Endothelial cell of umbilical vein (primary cell): ENCODE measurements at regions not wholly inside any gene's neighbourhood (a gene's known extent, or its start where the extent isn't known, plus 50 kb on each side); places are given as distances from the start of the nearest gene placed in this dataset.

Source experiments
- BruUV-seq: library from RNA; stranded (reverse); fragments of 400-500 nt; replicated peaks from 2 replicates; lab custom pipeline; 2021; lab: Mats Ljungman, UMichigan
- CTCF ChIA-PET: fragments of 300-600, 350-600 bp; sonication (Branson Sonifier 250); formaldehyde crosslinking; loops from one replicate; lab custom pipeline; 2021; ENCODE audit warnings: antibody characterized with exemption, inconsistent platforms; lab: Charles Lee
- POLR2A ChIA-PET: fragments of 300-600, 350-600 bp; sonication (Branson Sonifier 250); formaldehyde crosslinking; loops from one replicate; lab custom pipeline; 2021; ENCODE audit warnings: antibody characterized with exemption, inconsistent platforms; lab: Charles Lee
- DNase-seq: peaks from one replicate; pipeline ENCODE4 v3.0.0-alpha.2; 2011; ENCODE audit warnings: low read depth, low spot score
- FAIRE-seq: peaks from 2 replicates; lab custom pipeline; 2011; peaks lifted over from hg19 to GRCh38; lab: Jason Lieb, UNC
- H2AFZ ChIP-seq: 2 replicates; pipeline ENCODE4 v1.6.0; 2012; ENCODE audit warnings: low read depth, low read length, control low read depth, inconsistent platforms
- H3K27ac ChIP-seq: 2 replicates; pipeline ENCODE4 v1.5.1; 2011; ENCODE audit warnings: low read depth, mild to moderate bottlenecking, control low read depth, low read length, moderate library complexity; ENCODE audit not compliant: insufficient read depth
- H3K27me3 ChIP-seq, 2 experiments: 2 replicates each; pipeline versions ENCODE4 v1.6.0 to v1.6.1; 2011; ENCODE audit warnings: low read length in 2 of 2, mixed read lengths in 1 of 2; ENCODE audit not compliant: control insufficient read depth in 2 of 2, insufficient read depth in 2 of 2
- H3K36me3 ChIP-seq, 2 experiments: 2 replicates in 1 of 2; 3 replicates in 1 of 2; pipeline ENCODE4 v1.5.1; 2011; ENCODE audit warnings: low read length in 2 of 2, mild to moderate bottlenecking in 1 of 2, moderate library complexity in 1 of 2; ENCODE audit not compliant: control insufficient read depth in 2 of 2, insufficient read depth in 2 of 2; ENCODE audit errors: extremely low read depth in 1 of 2
- H3K4me1 ChIP-seq: 3 replicates; pipeline ENCODE4 v1.5.1; 2011; ENCODE audit warnings: mild to moderate bottlenecking, low read length; ENCODE audit not compliant: control insufficient read depth, insufficient read depth; ENCODE audit errors: extremely low read depth
- H3K4me2 ChIP-seq: 2 replicates; pipeline ENCODE4 v1.6.1; 2011; ENCODE audit warnings: low read length, control low read depth, mixed read lengths; ENCODE audit not compliant: insufficient read depth
- H3K4me3 ChIP-seq, 3 experiments: fragments of 200-600 bp in 1 of 3; sonication (generic), shearing (Covaris generic) in 1 of 3; replicated peaks in 1 of 3; 2 replicates each; pipeline ENCODE4 v1.5.1; 2011 to 2016; ENCODE audit warnings: control low read depth in 3 of 3, low read length in 3 of 3, mild to moderate bottlenecking in 2 of 3, inconsistent platforms in 1 of 3, low read depth in 1 of 3, moderate library complexity in 1 of 3; ENCODE audit not compliant: insufficient read depth in 1 of 3
- H3K79me2 ChIP-seq: 2 replicates; pipeline ENCODE4 v1.6.0; 2012; ENCODE audit warnings: low read length, inconsistent platforms; ENCODE audit not compliant: control insufficient read depth, insufficient read depth
- H3K9ac ChIP-seq: replicated peaks from 2 replicates; pipeline ENCODE3; 2011; ENCODE audit warnings: low read length, control low read depth; ENCODE audit not compliant: insufficient read depth; ENCODE audit errors: extremely low read depth
- H3K9me1 ChIP-seq: replicated peaks from 3 replicates; pipeline ENCODE4 v1.6.0; 2011; ENCODE audit warnings: mild to moderate bottlenecking, low read length; ENCODE audit not compliant: control insufficient read depth, insufficient read depth; ENCODE audit errors: extremely low read depth
- H3K9me3 ChIP-seq: replicated peaks from 2 replicates; pipeline ENCODE4 v1.5.1; 2012; ENCODE audit warnings: low read length, inconsistent platforms; ENCODE audit not compliant: control insufficient read depth, insufficient read depth
- H4K20me1 ChIP-seq: replicated peaks from 2 replicates; pipeline ENCODE3; 2011; ENCODE audit warnings: mild to moderate bottlenecking, low read length; ENCODE audit not compliant: control insufficient read depth, insufficient read depth; ENCODE audit errors: extremely low read depth
- FOS ChIP-seq: IDR thresholded peaks from 2 replicates; pipeline ENCODE4 v1.6.1; 2011; ENCODE audit warnings: mild to moderate bottlenecking, low read length, moderate library complexity, borderline replicate concordance; ENCODE audit not compliant: insufficient read depth
- GATA2 ChIP-seq: IDR thresholded peaks from 2 replicates; pipeline ENCODE4 v1.7.0; 2011; ENCODE audit warnings: low read depth, mild to moderate bottlenecking, moderate library complexity, mixed read lengths, low read length; ENCODE audit not compliant: insufficient read length, insufficient read depth
- JUN ChIP-seq: IDR thresholded peaks from 2 replicates; pipeline ENCODE4 v1.6.1; 2011; ENCODE audit warnings: borderline replicate concordance, low read depth; ENCODE audit not compliant: insufficient read length, insufficient read depth
- MYC ChIP-seq: IDR thresholded peaks from one replicate; pipeline ENCODE4 v1.6.1; 2011; ENCODE audit warnings: mild to moderate bottlenecking, low read depth, low read length
- dilution Hi-C: fragments of 300-500 bp; cut with MboI; formaldehyde crosslinking; loops from one replicate; pipeline ENCODE4 v1.15.0; 2019; ENCODE audit warnings: low sequenced_read_pairs; ENCODE audit not compliant: extremely low pct_ligation_motif_present
- intact Hi-C: fragments of 100-400 bp; cut with micrococcal nuclease; formaldehyde crosslinking; loops from one replicate; pipeline ENCODE4 v1.10.0; 2022
- TF ChIP-seq, protein P1 (sequence below): IDR thresholded peaks from 2 replicates; pipeline ENCODE4 v1.6.1; 2011; ENCODE audit not compliant: insufficient read depth, insufficient read length
- TF ChIP-seq, protein P2 (sequence below), 2 donors: IDR thresholded peaks; 1 replicate in 1 of 2; 2 replicates in 1 of 2; pipeline ENCODE4 v1.5.1; 2011; ENCODE audit warnings: low read length in 2 of 2, mild to moderate bottlenecking in 2 of 2, moderate library complexity in 2 of 2, control low read depth in 1 of 2, inconsistent platforms in 1 of 2, low read depth in 1 of 2; ENCODE audit not compliant: insufficient read depth in 1 of 2; ENCODE audit errors: extremely low read depth in 1 of 2

DNA sequence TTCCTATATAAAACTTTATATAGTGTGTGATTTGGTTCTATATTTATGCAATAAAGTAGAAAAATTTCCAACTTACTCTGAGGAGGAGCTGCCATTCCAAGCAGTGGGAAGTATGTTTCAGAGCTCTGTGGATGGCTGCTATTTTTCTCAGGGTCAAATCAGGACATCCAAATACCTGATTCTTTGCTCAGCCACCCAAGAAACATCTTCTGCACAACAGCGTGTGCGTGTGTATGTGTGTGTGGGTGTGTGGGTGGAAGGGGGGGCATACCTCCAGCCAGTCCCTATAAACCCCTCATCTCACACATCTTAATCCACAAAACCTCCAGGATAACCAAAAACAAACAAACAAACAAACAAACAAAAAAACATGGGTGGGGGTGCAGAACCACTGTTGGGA lies 66.3 kb upstream of the EMX2 start:
- no peaks in the 10 kb centered on the region for H3K79me2 ChIP-seq
- no peaks in the 10 kb centered on the region for H4K20me1 ChIP-seq
- TF ChIP-seq MYC: no peak
- TF ChIP-seq FOS: no peak
- TF ChIP-seq, protein P1, sequence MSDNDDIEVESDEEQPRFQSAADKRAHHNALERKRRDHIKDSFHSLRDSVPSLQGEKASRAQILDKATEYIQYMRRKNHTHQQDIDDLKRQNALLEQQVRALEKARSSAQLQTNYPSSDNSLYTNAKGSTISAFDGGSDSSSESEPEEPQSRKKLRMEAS: no peak
- H2AFZ ChIP-seq: no peak overlapping the region
- no peaks in the 10 kb centered on the region for H3K9me3 ChIP-seq
- FAIRE-seq (no peak), DNase-seq (no peak)
- H3K4me1 ChIP-seq: no peaks in the 10 kb centered on the region
- H3K9me1 ChIP-seq: no peaks in the 10 kb centered on the region
- ChIA-PET POLR2A (no interaction called here), CTCF (interaction anchor here (6.5 kb wide), 1 partner anchor 33 kb away, joined by 279 read pairs; no protein-coding TSS in a partner anchor)
- dilution Hi-C loops (no loop called here), intact Hi-C loops (loop anchor here (5.0 kb wide), 1 partner anchor 259 kb away; no protein-coding TSS in a partner anchor)
- H3K4me3 ChIP-seq: no peak overlapping the region
- BruUV-seq: no TSS peak
- H3K27ac ChIP-seq: no peak overlapping the region
- H3K9ac ChIP-seq: no peak overlapping the region
- no peak overlapping the region for H3K4me2 ChIP-seq
- peaks cover 2 to 6% of the 10 kb centered on the region in 2 experiments for H3K27me3 ChIP-seq
- H3K36me3 ChIP-seq: no peaks in the 10 kb centered on the region

DNA sequence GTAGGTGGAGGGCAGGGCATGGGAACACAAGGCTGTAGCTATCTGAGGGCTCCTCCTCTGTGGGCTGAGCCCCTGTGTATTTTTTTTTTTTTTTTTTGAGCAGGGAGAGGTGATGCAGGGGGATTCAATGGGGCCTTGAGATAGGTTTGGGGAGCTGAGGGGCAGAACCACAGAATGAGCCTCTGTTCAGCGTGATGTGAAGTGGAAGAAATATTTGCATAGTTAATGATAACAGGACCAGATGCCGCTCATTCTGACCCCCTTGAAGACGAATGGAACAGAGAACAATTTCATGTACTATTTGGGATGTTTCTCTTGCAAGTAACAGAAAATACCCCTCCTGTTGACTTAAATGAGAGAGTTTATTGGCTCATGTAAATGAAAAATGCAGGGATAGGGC lies 69.7 kb upstream of the EMX2 start:
- DNase-seq (no peak), FAIRE-seq (no peak)
- Histone ChIP-seq H3K9me1 (no peaks in the 10 kb centered on the region), H3K36me3 (no peaks in the 10 kb centered on the region), H3K79me2 (no peaks in the 10 kb centered on the region), H2AFZ (no peak overlapping the region), H3K4me3 (no peak overlapping the region), H3K4me2 (no peak overlapping the region), H3K27me3 (peaks cover 0 to 6% of the 10 kb centered on the region in 2 experiments), H4K20me1 (no peaks in the 10 kb centered on the region), H3K9me3 (no peaks in the 10 kb centered on the region), H3K4me1 (no peaks in the 10 kb centered on the region), H3K9ac (no peak overlapping the region), H3K27ac (no peak overlapping the region)
- dilution Hi-C loops: no loop called here
- ChIA-PET CTCF (interaction anchor here (1.4 to 4.7 kb wide), 2 partner anchors 24 to 30 kb away, joined by 4 to 38 read pairs; no protein-coding TSS in a partner anchor), POLR2A (no interaction called here)
- BruUV-seq: no TSS peak
- TF ChIP-seq, protein P1: no peak
- TF ChIP-seq GATA2: no peak
- no peak for TF ChIP-seq JUN
- TF ChIP-seq, protein P2, sequence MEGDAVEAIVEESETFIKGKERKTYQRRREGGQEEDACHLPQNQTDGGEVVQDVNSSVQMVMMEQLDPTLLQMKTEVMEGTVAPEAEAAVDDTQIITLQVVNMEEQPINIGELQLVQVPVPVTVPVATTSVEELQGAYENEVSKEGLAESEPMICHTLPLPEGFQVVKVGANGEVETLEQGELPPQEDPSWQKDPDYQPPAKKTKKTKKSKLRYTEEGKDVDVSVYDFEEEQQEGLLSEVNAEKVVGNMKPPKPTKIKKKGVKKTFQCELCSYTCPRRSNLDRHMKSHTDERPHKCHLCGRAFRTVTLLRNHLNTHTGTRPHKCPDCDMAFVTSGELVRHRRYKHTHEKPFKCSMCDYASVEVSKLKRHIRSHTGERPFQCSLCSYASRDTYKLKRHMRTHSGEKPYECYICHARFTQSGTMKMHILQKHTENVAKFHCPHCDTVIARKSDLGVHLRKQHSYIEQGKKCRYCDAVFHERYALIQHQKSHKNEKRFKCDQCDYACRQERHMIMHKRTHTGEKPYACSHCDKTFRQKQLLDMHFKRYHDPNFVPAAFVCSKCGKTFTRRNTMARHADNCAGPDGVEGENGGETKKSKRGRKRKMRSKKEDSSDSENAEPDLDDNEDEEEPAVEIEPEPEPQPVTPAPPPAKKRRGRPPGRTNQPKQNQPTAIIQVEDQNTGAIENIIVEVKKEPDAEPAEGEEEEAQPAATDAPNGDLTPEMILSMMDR (IDR thresholded peaks at IDR 0.05; ENCODE audit: extremely low read depth in 1 of 2, insufficient read depth in 1 of 2, low read depth in 1 of 2, low read length in 2 of 2): no peak
- intact Hi-C loops: no loop called here
